Amygdala (tissue), 56 donors: ENCODE measurements at regions not wholly inside any gene's neighbourhood (a gene's known extent, or its start where the extent isn't known, plus 50 kb on each side); places are given as distances from the start of the nearest gene placed in this dataset.
A peak's percentile ranks its signal among the peaks of the same experiment; 100 is the strongest.
"Not testable (repeated sequence)": the region's sequence is repeated elsewhere in the genome, so short reads cannot be mapped to it uniquely, and the experiment has no call there.

Experiments used
- DNase-seq, 56 donors: peaks; one replicate each; lab custom pipeline; 2025; lab: John Stamatoyannopoulos, UW

DNA sequence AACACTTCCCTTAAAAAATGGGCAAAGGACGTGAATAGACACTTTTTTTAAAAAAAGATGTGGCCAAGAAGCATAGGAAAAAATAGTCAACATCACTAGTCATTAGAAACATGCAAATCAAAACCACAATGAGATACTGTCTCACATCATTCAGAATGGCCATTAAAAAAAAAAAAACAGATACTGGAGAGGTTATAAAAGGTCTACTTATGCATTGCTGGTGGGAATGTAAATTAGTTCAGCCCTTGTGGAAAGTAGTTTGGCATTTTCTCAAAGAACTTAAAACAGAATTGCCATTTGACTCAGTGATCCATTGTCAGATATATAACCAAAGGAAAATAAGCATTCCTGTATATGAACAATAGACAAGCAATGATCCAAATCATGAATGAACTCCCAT lies 352.8 kb upstream of the EPHA5 start:
- DNase-seq = no peak

DNA sequence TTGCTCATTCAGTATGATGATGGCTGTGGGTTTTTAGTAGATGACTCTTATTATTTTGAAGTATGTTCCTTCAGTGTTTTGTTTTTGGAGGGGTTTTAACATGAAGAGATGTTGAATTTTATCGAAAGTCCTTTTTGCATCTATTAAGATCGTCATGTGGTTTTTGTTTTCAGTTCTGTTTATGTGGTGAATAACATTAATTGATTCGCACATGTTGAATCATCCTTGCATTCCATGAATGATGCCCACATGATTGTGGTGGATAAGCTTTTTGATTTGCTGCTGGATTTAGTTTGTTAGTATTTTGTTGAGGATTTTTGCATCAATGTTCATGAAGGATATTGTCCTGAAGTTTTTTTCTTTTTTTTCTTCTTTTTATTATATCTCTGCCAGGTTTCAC lies 347.4 kb upstream of the EPHA5 start:
- no peak for DNase-seq

DNA sequence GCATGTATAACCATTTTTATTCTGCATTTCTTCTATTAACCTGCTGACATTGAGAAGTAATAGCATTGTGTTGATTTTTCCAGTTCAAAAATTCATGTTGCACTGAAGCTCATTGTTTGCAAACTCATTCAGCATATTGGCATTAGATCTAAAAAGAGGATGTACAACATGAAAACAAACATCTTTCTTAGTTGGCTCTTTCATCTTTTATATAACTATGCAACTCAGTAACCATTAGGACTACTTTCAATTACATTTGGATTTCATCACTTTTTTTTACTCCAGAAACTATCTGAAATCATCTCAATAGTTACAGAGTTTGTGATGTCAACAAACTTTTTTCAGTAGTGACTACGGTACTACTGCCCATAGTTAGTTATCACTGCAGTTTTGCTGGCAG lies 346.0 kb upstream of the EPHA5 start:
- DNase-seq = no peak

DNA sequence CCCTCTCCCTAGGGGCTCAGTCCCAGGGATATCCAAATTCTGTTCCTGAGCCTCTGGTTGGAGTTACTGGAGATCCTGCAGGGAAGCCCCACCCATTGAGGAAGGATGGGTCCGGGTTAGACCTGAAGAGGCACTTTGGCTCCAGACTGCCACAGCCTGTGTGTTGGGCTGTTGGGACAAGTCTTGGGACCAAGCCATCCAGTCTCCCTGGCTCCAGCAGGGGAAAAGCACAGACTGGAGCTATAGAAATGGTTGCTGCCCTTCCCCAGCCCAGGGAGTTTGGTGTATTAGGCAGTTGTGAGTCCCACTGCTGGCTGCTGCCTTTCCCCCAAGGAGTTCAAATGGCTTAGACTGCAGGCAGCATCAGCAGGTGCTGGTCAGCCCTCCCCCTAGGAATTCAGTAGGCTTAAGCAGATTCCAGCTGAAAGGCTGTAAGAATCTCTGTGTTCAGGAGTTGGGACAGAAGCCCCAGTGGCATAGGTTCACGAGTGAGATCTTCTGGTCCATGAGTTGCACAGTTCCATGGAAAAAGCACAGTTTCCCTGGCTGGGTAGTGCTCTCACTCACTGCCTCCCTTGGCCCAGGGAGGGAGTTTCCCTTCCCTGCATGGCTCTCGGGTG lies 344.0 kb upstream of the EPHA5 start:
- no peak for DNase-seq

DNA sequence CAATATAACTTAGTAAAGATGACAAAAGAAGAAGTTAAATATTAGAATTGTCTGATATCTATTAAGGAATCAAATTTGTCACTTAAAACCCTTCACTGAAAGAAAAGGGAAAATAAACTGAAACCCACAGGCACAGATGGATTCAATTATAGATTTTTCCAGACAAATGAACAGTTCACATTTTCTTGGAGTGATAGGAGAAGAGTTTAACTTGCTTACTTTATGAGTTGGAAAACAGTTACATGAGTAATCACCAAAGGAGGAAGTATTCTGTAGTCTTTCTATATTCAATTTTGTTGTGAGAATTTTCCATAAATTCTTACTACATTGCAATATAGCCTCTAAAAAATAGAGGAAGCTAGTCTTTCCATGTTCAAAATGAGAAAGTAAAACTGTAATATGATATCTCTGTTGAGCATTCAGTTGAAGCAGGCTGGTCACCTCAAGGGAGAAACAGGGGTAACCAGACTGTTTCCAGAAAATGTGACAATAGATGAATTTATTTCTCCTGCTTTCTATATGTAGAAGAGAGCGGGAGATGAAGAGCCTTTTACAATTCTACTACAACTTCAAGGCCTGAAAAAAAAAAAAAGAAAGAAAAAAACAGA lies 330.3 kb upstream of the EPHA5 start:
- DNase-seq = no peak

DNA sequence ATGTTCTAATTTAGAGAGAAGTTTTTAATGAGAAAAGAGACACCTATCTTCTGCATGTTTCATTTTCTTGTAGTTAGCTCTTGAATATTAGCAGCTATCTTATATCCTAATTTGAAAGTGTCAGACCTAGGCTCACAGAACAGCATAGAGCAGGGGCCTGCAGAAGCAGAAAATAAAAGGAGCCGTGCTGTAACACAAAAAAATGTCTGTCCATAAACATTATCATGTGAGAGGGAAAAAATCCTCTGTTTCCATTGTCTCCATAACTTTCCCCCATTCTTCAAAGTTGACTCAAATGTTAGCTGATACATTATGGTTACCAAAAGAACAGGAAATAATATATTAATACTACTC lies 329.2 kb upstream of the EPHA5 start:
- no peak for DNase-seq

DNA sequence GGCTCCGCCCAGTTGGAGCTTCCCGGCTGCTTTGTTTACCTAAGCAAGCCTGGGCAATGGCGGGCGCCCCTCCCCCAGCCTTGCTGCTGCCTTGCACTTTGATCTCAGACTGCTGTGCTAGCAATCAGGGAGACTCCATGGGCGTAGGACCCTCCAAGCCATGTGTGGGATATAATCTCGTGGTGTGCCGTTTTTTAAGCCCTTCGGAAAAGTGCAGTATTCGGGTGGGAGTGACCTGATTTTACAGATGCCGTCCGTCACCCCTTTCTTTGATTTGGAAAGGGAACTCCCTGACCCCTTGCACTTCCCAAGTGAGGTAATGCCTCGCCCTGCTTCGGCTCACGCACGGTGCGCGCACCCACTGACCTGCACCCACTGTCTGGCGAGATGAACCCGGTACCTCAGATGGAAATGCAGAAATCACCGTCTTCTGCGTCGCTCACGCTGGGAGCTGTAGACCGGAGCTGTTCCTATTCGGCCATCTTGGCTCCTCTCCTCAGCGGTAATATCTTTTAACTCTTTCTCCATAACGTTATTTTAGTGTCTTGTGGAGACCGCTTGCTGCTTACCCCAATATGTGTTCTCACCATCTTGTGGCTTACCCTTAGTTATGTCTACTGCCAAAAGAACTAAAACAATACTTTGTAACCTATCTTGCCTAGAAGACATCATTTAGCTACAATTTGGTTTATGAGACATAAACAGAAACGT lies 328.7 kb upstream of the EPHA5 start:
- not testable (repeated sequence) for DNase-seq

DNA sequence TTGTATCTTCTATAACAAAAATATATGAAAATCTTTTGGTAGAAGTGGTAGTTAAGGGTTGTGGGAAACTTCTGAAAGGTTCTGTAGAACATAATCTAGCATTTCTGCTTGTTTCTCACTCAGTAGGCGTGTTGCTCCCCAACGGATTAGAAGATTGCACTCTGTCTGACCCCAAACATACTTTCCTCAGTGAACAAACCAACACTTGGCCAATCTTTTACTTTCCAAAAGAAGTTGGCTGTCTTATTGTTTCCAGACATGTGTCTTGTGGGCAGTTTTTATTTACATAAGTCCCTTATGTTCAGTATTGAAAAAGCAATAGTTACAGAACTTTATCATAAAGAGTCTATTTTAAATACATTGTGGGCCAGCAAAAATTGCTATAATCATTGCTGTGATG lies 312.8 kb upstream of the EPHA5 start:
- DNase-seq = no peak

DNA sequence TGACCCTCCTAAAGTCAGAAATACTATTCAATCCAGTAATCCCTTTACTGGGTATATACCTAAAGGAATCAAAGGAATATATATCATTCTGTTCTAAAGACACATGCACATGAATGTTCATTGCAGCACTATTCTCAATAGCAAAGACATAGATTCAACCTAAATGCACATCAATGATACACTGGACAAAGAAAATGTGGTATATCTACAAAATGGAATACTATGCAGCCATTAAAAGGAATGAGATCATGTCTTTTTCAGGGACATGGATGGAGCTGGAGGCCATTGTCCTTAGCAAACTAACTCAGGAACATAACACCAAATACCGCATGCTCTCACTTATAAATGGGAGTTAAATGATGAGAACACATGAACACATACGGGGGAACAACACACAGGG lies 306.0 kb upstream of the EPHA5 start:
- no peak for DNase-seq

DNA sequence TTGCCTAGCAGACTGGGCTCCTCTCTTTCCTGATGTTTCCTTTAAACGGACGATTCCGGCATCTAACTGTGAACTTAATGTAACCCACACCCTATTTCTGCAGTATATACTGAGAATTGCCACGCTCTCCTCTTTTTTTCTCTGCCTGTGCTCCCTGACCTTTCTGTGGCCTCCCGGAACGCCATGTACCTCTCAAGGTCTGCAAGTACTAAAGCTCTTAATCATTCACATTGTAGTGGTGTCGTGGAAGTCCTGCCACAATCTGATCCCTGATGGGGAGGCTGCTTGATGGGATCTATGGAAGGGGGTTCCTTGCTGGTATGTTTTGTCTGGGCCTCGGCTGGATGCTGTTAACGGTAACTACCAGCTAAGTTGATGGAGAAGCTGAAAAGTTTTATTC lies 302.9 kb upstream of the EPHA5 start:
- no peak for DNase-seq

DNA sequence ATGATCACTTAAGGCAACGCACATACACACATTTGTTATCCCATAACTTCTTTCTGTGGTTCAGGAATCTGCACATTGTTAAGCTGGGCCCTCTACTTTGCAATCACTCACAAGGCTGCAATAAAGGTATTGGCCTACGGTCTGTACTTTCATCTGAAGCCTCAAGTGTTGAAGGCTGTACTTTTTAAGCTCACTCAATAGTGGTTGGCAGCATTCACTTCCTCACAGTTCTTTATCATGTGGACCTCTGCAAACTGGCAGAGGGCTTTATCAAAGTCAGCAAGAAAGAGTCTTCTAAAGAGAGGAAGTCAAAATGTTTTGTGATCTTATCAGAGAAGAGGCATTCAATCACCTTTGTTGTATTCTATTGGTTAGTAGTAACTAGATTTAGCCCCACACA lies 301.4 kb upstream of the EPHA5 start:
- no peak for DNase-seq

DNA sequence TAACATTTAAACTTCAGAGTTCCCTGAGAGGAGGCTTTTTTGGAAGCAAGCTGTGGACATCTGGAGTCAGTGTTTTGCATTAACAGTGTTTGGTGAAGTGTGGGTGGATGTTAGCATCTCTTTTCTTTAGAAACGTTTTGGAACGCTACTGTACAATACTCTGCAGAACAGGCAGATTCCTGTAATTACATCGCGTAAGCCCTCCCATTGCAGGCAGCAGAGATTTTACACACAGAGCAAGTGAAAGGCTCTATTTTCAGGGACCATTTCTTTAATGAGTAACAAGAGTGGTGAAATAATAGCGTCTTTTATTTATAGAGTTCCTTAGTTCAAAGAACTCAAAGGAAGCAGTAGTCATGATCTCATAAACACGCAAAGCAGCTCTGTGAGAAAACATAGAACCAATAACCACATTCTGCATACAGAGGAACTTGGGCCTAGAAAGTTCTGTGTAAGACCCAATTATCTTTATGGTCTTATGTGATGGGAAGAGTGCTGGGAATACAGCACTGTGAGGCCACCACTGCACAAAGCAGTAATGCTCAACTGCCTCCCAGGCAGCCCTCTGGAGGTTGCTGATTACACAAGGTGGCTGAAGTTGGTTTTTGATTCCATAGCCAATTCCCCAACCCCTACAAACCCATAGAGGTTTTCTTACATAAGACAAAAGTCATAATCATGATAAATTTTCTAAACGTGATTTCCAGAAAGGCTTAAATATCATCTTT lies 298.7 kb upstream of the EPHA5 start:
- peak in 1 of 56 donors; percentile 22 for DNase-seq

DNA sequence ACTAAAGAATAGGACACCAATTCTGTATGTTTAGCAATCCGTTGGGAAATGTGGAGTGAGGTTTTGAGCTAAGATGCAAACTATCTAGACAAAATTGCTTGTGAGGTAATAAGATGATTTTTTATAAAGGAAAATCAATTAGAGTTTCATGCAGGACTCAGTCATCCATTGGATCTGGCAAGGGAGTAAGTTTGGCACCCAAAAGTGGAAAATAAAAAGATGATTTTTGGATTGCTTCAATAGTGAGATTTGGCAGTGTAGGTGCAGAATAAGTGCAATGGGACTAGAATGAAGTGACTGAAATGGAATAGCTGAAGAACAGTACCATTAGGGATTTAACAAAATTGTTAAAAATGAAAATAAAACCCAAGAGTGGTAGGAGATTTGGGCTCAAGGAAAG lies 290.5 kb upstream of the EPHA5 start:
- no peak for DNase-seq

DNA sequence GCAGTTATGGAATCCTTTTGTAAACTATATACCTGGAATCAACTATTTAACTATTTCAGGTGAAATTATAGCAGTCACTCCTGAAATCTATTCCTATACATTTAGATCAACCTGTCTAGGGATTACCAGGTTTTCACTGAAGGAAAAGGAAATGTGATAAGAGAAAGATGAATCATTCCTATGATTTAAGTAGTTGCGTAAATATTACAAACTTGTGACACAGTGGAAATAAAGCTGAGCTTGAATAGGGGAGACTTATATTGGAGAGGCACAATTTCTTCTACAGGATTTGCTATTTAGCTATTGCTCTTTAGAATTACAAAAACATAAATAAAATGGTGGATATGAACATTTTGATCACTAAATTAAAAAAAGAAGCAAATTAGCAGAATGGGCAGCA lies 284.1 kb upstream of the EPHA5 start:
- no peak for DNase-seq

DNA sequence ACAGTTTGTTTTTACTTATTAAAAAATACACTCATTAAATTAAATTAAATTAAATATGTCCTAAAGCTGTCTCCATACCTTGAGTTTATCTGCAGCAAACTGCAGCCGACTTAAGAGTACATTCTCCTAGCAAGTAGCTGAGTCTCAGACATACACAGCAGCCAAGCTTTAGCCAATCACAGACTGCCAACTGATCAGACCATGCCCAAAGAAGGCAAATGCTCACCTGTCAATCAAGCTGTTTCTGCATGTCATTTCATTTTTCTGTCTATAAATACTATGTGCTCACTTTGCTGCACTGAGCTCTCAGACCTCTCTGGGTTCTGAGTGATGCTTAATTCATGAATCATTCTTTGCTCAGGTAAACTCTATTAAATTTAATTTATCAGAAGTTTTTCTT lies 280.9 kb upstream of the EPHA5 start:
- no peak for DNase-seq

DNA sequence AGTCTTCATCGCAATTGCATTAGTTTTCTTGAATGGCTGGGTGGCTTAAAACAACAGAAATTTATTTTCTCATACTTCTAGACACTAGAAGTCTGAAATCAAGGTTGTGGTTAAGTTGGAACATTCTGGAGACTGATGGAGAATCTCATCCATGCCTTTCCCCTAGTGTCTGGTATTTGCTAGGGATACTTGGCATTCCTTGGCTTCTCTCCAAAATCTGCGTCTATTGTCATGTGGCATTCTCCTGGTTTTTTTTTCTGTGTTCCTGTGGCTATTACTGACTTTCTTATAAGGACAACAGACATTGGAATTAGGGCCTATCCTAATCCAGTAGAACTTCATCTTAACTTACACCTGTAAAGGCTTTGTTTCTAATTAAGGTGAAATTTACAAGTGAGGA lies 272.8 kb upstream of the EPHA5 start:
- DNase-seq = no peak

DNA sequence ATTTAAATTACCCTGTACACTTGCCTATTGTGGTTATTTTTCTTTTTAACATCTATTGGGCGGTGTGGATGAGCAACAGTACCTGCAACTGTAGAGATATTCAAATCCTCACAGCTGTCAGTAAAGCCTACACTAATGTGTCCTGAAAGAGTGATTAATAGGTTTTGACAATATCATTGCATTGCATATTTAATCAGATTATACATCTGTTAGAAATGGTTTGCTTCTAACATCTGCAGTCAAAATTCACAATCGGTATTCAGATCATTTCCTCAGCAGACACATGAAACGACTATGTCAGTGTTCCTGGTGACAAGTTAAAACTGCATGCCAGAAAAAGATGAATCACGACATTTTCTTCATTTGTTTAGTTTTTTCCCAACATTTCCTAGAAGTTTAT lies 254.6 kb upstream of the EPHA5 start:
- DNase-seq = no peak

DNA sequence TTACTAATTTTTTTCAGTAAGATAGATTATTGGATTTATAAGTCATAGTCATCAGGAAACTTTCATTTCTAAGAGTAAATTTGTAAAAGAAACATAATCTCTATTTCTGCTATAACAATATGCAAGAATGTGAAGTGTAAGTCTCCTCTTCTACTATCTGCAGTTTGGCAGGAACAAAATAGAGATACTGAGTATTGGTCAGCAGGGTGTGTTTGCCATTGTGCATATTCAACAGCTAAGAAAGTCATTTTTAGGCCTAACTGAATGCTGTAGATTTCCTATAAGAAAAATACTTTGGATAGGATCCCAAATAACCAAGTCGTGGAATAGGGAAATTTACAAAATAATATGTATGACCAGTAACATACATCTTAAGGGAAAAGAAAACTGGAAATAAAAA lies 253.3 kb upstream of the EPHA5 start:
- DNase-seq = no peak

DNA sequence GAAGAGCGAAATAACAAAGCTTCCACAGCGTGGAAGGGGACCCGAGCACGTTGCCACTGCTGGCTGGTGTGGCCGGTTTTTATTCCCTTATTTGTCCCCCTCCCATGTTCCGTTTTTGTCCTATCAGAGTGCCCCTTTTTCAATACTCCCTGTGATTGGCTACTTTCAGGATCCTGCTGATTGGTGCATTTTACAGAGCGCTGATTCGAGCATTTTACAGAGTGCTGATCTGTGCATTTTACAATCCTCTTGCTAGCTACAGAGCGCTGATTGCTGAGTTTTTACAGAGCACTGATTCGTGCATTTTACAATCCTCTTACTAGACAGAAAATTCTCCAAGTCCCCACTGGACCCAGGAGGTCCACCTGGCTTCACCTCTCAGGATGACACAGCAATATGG lies 250.9 kb upstream of the EPHA5 start:
- DNase-seq = no peak

DNA sequence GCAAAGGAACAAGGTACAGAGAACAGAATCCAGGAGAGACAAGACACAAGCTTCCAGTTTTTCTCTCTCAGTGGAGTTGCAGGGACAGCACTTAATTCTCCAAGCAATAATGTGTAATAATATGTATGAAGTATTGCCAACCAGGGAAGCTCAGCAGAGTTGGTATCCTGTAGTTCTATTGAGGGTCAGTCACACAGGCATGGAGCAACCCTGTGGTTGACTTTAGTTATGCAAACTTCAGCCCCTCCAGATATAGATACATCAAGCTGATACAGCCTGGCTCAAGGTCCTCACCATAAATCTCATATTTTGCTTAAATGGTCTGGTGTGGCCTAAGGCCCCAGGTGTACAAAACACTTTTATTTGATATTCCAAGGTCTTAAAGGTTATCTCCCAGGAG lies 248.6 kb upstream of the EPHA5 start:
- DNase-seq = no peak

DNA sequence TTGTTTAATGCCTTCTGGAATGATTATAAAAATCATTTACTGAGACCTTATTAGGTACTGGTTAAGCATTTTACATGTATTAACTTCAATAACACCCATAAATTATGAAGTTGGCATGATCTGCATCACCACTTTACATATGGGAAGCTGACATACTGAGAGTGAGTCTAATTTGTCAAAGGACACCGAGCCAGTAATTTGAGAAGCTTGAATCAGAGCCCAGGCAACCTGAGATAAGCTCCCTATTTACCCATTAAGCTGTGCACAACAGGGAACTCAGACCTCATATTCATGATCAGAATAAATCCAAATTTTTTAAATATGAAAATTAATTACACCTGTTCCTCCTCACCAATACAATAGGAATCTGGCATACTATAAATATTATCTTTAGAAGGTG lies 247.9 kb upstream of the EPHA5 start:
- no peak for DNase-seq

DNA sequence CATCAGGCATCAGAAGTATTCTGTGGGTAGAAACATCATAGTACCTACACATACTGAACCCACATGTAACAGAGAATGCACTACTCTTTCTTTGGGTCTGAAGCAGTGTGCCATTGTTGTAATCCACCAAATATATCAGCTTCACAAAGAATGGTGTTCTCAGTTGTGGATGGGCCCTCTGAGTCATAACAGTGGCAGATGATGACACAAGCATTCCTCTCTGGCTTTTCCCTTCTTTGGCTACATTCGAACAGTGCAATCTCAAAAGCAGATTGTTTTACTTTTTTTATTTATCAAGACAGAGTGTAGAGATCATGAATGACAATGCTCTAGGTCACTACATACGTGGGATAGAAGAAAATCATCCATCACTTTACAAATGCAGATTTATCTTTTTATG lies 247.2 kb upstream of the EPHA5 start:
- peak in 1 of 56 donors; percentile 1 for DNase-seq
